ENCODE measurements at regions not wholly inside any gene's neighbourhood (a gene's known extent, or its start where the extent isn't known, plus 50 kb on each side); places are given as distances from the start of the nearest gene placed in this dataset.

DNA sequence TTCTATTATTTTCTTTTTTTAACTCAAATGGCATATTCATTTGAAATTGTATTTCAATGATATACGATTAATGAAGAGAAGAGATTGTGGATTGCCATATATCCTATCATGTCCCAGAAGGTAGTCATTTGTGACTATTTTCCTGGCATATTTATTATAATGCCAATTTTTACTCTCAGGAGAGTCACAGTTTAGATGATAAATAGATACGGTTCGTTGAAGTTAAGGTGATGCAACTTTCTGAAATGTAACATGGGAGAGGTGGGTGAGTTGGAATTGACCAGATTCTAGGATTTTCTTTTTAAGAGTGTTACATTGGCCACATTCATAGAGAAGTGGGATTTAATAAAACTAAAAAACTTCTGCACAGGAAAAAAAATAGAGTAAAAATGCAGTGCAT lies 1138.5 kb downstream of the NCAM2 start (continued):
- TF ChIP-seq POLR2AphosphoS2 (conservative IDR thresholded peaks at IDR 0.05; ENCODE audit: low read length) (no peak), JUNB (IDR thresholded peaks at IDR 0.05) (no peak), CBX2 (IDR thresholded peaks at IDR 0.05; ENCODE audit: borderline replicate concordance, low read depth) (no peak)

DNA sequence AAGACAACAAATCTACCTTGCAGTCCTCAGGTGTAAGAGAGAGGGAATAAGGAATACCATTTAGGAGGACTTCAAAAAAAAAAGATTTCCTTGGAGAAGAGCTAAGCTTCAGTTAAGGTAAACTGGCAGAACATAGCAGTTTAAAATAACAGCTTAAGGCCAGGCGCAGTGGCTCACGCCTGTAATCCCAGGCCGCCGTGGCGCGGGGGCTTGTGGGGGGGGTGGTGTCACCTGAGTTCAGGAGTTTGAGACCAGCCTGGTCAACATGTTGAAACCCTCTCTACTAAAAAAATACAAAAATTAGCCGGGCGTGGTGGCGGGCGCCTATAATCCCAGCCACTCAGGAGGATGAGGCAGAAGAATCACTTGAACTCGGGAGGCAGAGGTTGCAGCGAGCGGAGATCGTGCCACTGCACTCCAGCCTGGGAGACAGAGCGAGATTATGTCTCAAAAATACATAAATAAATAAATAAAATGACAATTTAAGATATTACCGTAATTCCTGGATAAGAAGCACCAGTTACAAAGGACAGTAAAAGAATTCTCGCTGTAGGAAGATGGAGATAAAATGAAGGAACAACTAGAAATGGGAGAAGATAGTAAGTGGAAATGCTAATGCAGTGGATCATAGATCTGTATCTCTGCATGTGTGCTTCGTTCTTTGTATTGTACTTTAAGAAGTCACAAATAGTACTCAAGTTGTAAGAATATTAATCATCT lies 1140.2 kb downstream of the NCAM2 start:
- TF ChIP-seq EHF (CRISPR knock-in tag; IDR thresholded peaks at IDR 0.05) = no peak
- TF ChIP-seq GATA3 (IDR thresholded peaks at IDR 0.05; ENCODE audit: borderline replicate concordance) = no peak
- no peak for TF ChIP-seq NR3C1 (IDR thresholded peaks at IDR 0.05)
- TF ChIP-seq JUN (IDR thresholded peaks at IDR 0.05) = no peak
- no peak for TF ChIP-seq ESRRA (IDR thresholded peaks at IDR 0.05; ENCODE audit: borderline replicate concordance, low read length)
- no peak for TF ChIP-seq RCOR1 (IDR thresholded peaks at IDR 0.05; ENCODE audit: low read depth, low read length)
- TF ChIP-seq, protein P1, sequence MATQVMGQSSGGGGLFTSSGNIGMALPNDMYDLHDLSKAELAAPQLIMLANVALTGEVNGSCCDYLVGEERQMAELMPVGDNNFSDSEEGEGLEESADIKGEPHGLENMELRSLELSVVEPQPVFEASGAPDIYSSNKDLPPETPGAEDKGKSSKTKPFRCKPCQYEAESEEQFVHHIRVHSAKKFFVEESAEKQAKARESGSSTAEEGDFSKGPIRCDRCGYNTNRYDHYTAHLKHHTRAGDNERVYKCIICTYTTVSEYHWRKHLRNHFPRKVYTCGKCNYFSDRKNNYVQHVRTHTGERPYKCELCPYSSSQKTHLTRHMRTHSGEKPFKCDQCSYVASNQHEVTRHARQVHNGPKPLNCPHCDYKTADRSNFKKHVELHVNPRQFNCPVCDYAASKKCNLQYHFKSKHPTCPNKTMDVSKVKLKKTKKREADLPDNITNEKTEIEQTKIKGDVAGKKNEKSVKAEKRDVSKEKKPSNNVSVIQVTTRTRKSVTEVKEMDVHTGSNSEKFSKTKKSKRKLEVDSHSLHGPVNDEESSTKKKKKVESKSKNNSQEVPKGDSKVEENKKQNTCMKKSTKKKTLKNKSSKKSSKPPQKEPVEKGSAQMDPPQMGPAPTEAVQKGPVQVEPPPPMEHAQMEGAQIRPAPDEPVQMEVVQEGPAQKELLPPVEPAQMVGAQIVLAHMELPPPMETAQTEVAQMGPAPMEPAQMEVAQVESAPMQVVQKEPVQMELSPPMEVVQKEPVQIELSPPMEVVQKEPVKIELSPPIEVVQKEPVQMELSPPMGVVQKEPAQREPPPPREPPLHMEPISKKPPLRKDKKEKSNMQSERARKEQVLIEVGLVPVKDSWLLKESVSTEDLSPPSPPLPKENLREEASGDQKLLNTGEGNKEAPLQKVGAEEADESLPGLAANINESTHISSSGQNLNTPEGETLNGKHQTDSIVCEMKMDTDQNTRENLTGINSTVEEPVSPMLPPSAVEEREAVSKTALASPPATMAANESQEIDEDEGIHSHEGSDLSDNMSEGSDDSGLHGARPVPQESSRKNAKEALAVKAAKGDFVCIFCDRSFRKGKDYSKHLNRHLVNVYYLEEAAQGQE (IDR thresholded peaks at IDR 0.05) = no peak
- no peak for TF ChIP-seq ZSCAN20 (CRISPR knock-in tag; IDR thresholded peaks at IDR 0.05)
- no peak for TF ChIP-seq JUNB (IDR thresholded peaks at IDR 0.05)
- TF ChIP-seq HOXA7 (CRISPR knock-in tag; IDR thresholded peaks at IDR 0.05) = no peak
- no peak for TF ChIP-seq ZFP36 (IDR thresholded peaks at IDR 0.05; ENCODE audit: borderline replicate concordance, partially characterized antibody)
- TF ChIP-seq RFX5 (IDR thresholded peaks at IDR 0.05) = no peak
- TF ChIP-seq, protein P2, sequence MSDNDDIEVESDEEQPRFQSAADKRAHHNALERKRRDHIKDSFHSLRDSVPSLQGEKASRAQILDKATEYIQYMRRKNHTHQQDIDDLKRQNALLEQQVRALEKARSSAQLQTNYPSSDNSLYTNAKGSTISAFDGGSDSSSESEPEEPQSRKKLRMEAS (IDR thresholded peaks at IDR 0.05) = no peak
- no peaks in the 10 kb centered on the region for H3K4me1 ChIP-seq
- POLR2A ChIA-PET = no interaction called here
- H3K9me3 ChIP-seq = no peaks in the 10 kb centered on the region
- DNase-seq (ENCODE audit: low read depth in 1 of 2, low spot score in 1 of 2) (no peak), FAIRE-seq (no peak), ATAC-seq (no peak)
- CTCF ChIA-PET = no interaction called here
- H3K4me2 ChIP-seq = no peak overlapping the region
- no peak overlapping the region for H3K27ac ChIP-seq
- 22% methylated on average over 18 of the region's 18 CpGs for WGBS (ENCODE audit: missing lambda C conversion rate)
- no peak overlapping the region for H3K4me3 ChIP-seq

DNA sequence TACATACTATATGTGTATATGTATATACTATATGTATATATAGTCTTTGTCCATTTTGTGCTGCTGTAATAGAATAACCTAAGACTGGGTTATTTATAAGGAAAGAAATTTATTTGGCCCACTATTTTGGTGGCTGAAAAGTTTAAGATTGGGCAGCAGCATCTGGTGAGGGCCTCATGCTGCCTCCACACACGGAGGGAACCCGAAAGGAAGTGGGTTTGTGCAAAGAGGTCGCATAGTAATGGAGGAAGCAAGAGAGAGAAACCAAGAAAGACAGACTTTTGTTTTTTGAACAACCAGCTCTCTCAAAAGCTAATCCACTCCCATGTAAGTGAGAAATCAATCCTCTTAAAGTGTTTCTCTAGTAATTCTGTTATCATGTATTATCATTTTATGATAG lies 1147.3 kb downstream of the NCAM2 start:
- Histone ChIP-seq H3K4me1 (no peaks in the 10 kb centered on the region), H3K4me3 (no peak overlapping the region), H3K9me3 (no peaks in the 10 kb centered on the region), H3K27ac (no peak overlapping the region), H3K4me2 (no peak overlapping the region)
- DNase-seq (ENCODE audit: low read depth in 1 of 2, low spot score in 1 of 2) = no peak
- 4% methylated on average over 3 of the region's 3 CpGs for WGBS (ENCODE audit: missing lambda C conversion rate)
- no peak for ATAC-seq
- no peak for FAIRE-seq
- POLR2A ChIA-PET = no interaction called here
- CTCF ChIA-PET = no interaction called here
- no peak for TF ChIP-seq TP53 (CRISPR knock-in tag; IDR thresholded peaks at IDR 0.05)
- TF ChIP-seq FOXS1 (CRISPR knock-in tag; IDR thresholded peaks at IDR 0.05) = no peak
- TF ChIP-seq HEYL (CRISPR knock-in tag; IDR thresholded peaks at IDR 0.05) = no peak
- TF ChIP-seq BHLHE40 (IDR thresholded peaks at IDR 0.05; ENCODE audit: low read depth, low read length) = no peak
- no peak for TF ChIP-seq JUNB (IDR thresholded peaks at IDR 0.05)
- no peak for TF ChIP-seq CHD2 (IDR thresholded peaks at IDR 0.05; ENCODE audit: low read length, partially characterized antibody)
- no peak for TF ChIP-seq HDAC2 (IDR thresholded peaks at IDR 0.05)
- TF ChIP-seq ZC3H11A (IDR thresholded peaks at IDR 0.05) = no peak
- TF ChIP-seq RNF2 (IDR thresholded peaks at IDR 0.05; ENCODE audit: borderline replicate concordance, low read depth) = no peak
- TF ChIP-seq EHF (CRISPR knock-in tag; IDR thresholded peaks at IDR 0.05) = no peak
- no peak for TF ChIP-seq SMC3 (IDR thresholded peaks at IDR 0.05)
- no peak for TF ChIP-seq RFX5 (IDR thresholded peaks at IDR 0.05)
- TF ChIP-seq ESRRA (IDR thresholded peaks at IDR 0.05; ENCODE audit: borderline replicate concordance, low read length) = no peak
- no peak for TF ChIP-seq CBX8 (IDR thresholded peaks at IDR 0.05)
- no peak for TF ChIP-seq KDM1A (IDR thresholded peaks at IDR 0.05; ENCODE audit: low read depth)
- TF ChIP-seq HOXA7 (CRISPR knock-in tag; IDR thresholded peaks at IDR 0.05) = no peak
